Esophagus muscularis mucosa (tissue), 3 donors: ENCODE measurements at regions not wholly inside any gene's neighbourhood (a gene's known extent, or its start where the extent isn't known, plus 50 kb on each side); places are given as distances from the start of the nearest gene placed in this dataset.

Experiments used
- CTCF ChIP-seq, 3 experiments: fragments of 200-600 bp in 2 of 3; fragments of 450-650 bp in 1 of 3; sonication (generic) in 2 of 3; IDR thresholded peaks; one replicate each; pipeline ENCODE4 v1.5.1; 2017 to 2019; ENCODE audit warnings: antibody characterized with exemption in 3 of 3, mild to moderate bottlenecking in 2 of 3, moderate library complexity in 1 of 3
- POLR2A ChIP-seq: fragments of 450-650 bp; IDR thresholded peaks from one replicate; pipeline ENCODE4 v1.6.1; 2017; ENCODE audit warnings: antibody characterized with exemption, moderate library complexity, mild to moderate bottlenecking, low read depth

- no peak for TF ChIP-seq CTCF (IDR thresholded peaks at IDR 0.05)
- TF ChIP-seq POLR2A, result no peak
These were observed 79.9 kb upstream of the CADPS start for GRCh38 chr3:62955126-62955525.
